Transverse colon (tissue), 4 donors: ENCODE measurements at regions not wholly inside any gene's neighbourhood (a gene's known extent, or its start where the extent isn't known, plus 50 kb on each side); places are given as distances from the start of the nearest gene placed in this dataset.

Source experiments
- DNase-seq: peaks from one replicate; pipeline ENCODE4 v3.0.0-alpha.2; 2019
- H3K27ac ChIP-seq, 4 donors: fragments of 200-600 bp; sonication (generic); 2 replicates each; pipeline ENCODE4 v1.5.1; 2016 to 2018; ENCODE audit warnings: inconsistent platforms in 4 of 4
- H3K27me3 ChIP-seq: fragments of 200-600 bp; sonication (generic); 2 replicates; pipeline ENCODE4 v1.5.1; 2017; ENCODE audit warnings: inconsistent platforms
- H3K36me3 ChIP-seq, 4 donors: fragments of 200-600 bp; sonication (generic); 2 replicates each; pipeline ENCODE4 v1.5.1; 2017 to 2019; ENCODE audit warnings: inconsistent platforms in 4 of 4
- H3K4me1 ChIP-seq, 4 donors: fragments of 200-600 bp; sonication (generic); 2 replicates each; pipeline ENCODE4 v1.5.1; 2017 to 2020; ENCODE audit warnings: inconsistent platforms in 4 of 4
- H3K4me3 ChIP-seq, 4 donors: fragments of 200-600 bp; sonication (generic); 1 replicate in 1 of 4; 2 replicates in 3 of 4; pipeline versions ENCODE4 v1.5.1 to v1.6.1; 2017 to 2019; ENCODE audit warnings: inconsistent platforms in 4 of 4
- H3K9me3 ChIP-seq, 2 donors: fragments of 200-600 bp; sonication (generic); 2 replicates each; pipeline ENCODE4 v1.5.1; 2017 to 2019; ENCODE audit warnings: inconsistent platforms in 2 of 2
- CTCF ChIP-seq, 5 experiments: fragments of 200-600 bp in 3 of 5; fragments of 450-650 bp in 2 of 5; sonication (generic) in 3 of 5; IDR thresholded peaks; 1 replicate in 2 of 5; 2 replicates in 3 of 5; pipeline ENCODE4 v1.5.1; 2016 to 2017; ENCODE audit warnings: antibody characterized with exemption in 5 of 5, inconsistent platforms in 3 of 5, mild to moderate bottlenecking in 2 of 5, moderate library complexity in 1 of 5
- EP300 ChIP-seq: sonication (generic); formaldehyde crosslinking; IDR thresholded peaks from one replicate; pipeline ENCODE4 v1.6.1; 2017; ENCODE audit warnings: antibody characterized with exemption, low read depth
- POLR2A ChIP-seq: fragments of 450-650 bp; IDR thresholded peaks from one replicate; pipeline ENCODE4 v1.6.1; 2016; ENCODE audit warnings: antibody characterized with exemption, mild to moderate bottlenecking, moderate library complexity
- POLR2AphosphoS5 ChIP-seq, 3 donors: sonication (generic); formaldehyde crosslinking; IDR thresholded peaks; one replicate each; pipeline ENCODE4 v1.6.1; 2016; ENCODE audit warnings: antibody characterized with exemption in 3 of 3
- WGBS, 2 donors: methylation state at CpG; one replicate each; pipeline ENCODE4 v1.1.5; 2018; ENCODE audit warnings: low coverage in 1 of 2; 5-methylcytosine and 5-hydroxymethylcytosine counted together
- in situ Hi-C, 4 donors: fragments of 200-750 bp; cut with MboI; loops; one replicate each; pipeline versions ENCODE4 v1.15.0 to v1.15.1; 2017; ENCODE audit warnings: low sequenced_read_pairs in 3 of 4, low pct_ligation_motif_present in 1 of 4, low pct_unique_long_range_greater_than_20kb in 1 of 4
- intact Hi-C: fragments of 100-400 bp; cut with DNase I; formaldehyde crosslinking; loops from one replicate; pipeline ENCODE4 v1.15.1; 2023; ENCODE audit warnings: low total_unique reads

- Histone ChIP-seq H3K9me3 (no peaks in the 10 kb centered on the region), H3K36me3 (no peaks in the 10 kb centered on the region), H3K27ac (no peak overlapping the region), H3K4me3 (no peak overlapping the region), H3K27me3 (no peaks in the 10 kb centered on the region), H3K4me1 (no peaks in the 10 kb centered on the region)
- no peak for DNase-seq
- intact Hi-C loops: no loop called here
- in situ Hi-C loops: no loop called here
- TF ChIP-seq POLR2A: no peak
- TF ChIP-seq EP300: no peak
- no peak for TF ChIP-seq CTCF (IDR thresholded peaks at IDR 0.05)
- TF ChIP-seq POLR2AphosphoS5 (IDR thresholded peaks at IDR 0.05): no peak
- 78 to 100% methylated on average over 1 of the region's 1 CpG for WGBS, 2 donors
Observed at GRCh38 chr3:182323126-182323700, 470.1 kb upstream of the ATP11B start.

GRCh38 chr3:182323898-182324297 is 469.4 kb upstream of the ATP11B start:
- no peaks in the 10 kb centered on the region for H3K27me3 ChIP-seq
- in situ Hi-C loops (no loop called here), intact Hi-C loops (no loop called here)
- H3K9me3 ChIP-seq: no peaks in the 10 kb centered on the region
- no peak for DNase-seq
- H3K4me1 ChIP-seq: no peaks in the 10 kb centered on the region
- WGBS, 2 donors: 67 to 72% methylated on average over 1 of the region's 1 CpG
- no peak overlapping the region for H3K4me3 ChIP-seq
- no peaks in the 10 kb centered on the region for H3K36me3 ChIP-seq
- TF ChIP-seq POLR2AphosphoS5 (IDR thresholded peaks at IDR 0.05) (no peak), POLR2A (no peak), CTCF (IDR thresholded peaks at IDR 0.05) (no peak), EP300 (no peak)
- no peak overlapping the region for H3K27ac ChIP-seq

GRCh38 chr3:182325213-182325950 is 467.9 kb upstream of the ATP11B start:
- intact Hi-C loops: no loop called here
- Histone ChIP-seq H3K4me1 (no peaks in the 10 kb centered on the region), H3K4me3 (no peak overlapping the region), H3K27ac (no peak overlapping the region), H3K36me3 (no peaks in the 10 kb centered on the region), H3K27me3 (no peaks in the 10 kb centered on the region), H3K9me3 (no peaks in the 10 kb centered on the region)
- TF ChIP-seq POLR2A: no peak
- TF ChIP-seq EP300: no peak
- no peak for TF ChIP-seq CTCF (IDR thresholded peaks at IDR 0.05)
- TF ChIP-seq POLR2AphosphoS5 (IDR thresholded peaks at IDR 0.05): no peak
- 73 to 87% methylated on average over 4 to 10 of the region's 10 CpGs for WGBS, 2 donors
- in situ Hi-C loops: no loop called here
- DNase-seq: no peak

- no peaks in the 10 kb centered on the region for H3K9me3 ChIP-seq
- no peaks in the 10 kb centered on the region for H3K4me1 ChIP-seq
- no peaks in the 10 kb centered on the region for H3K27me3 ChIP-seq
- no peak overlapping the region for H3K4me3 ChIP-seq
- no peaks in the 10 kb centered on the region for H3K36me3 ChIP-seq
- no peak for DNase-seq
- WGBS, 2 donors: 48 to 60% methylated on average over 7 to 10 of the region's 10 CpGs
- in situ Hi-C loops: no loop called here
- H3K27ac ChIP-seq: no peak overlapping the region
- intact Hi-C loops: no loop called here
- TF ChIP-seq CTCF (IDR thresholded peaks at IDR 0.05) (no peak), POLR2A (no peak), EP300 (no peak), POLR2AphosphoS5 (IDR thresholded peaks at IDR 0.05) (no peak)
Observed at GRCh38 chr3:182327196-182327681, 466.1 kb upstream of the ATP11B start.
